ENCODE measurements at regions not wholly inside any gene's neighbourhood (a gene's known extent, or its start where the extent isn't known, plus 50 kb on each side); places are given as distances from the start of the nearest gene placed in this dataset.

DNA sequence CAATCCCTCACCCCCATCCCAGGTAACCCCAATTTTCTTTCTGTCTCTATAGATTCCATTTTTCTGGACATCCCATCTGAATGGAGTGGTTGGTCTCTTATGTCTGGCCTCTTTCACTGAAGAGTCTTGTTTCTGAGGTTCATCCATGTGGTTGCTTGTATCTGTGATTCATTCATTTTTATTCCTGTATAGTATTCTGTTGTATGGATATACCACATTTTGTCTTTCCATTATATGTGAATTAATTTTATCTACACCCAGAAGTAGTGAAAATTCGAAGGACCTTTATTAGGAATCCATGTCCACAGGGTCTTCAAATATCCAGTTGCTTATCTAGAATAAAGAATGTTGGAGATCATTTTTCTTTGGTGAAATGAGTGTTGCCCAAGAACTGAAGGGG, 207.6 kb upstream of the MSX2 start:
- ATAC-seq (replicated peaks) (no peak), DNase-seq (no peak)
- peaks cover 6 to 13% of the 10 kb centered on the region in 2 donors for H3K9me3 Mint-ChIP-seq
- no peak overlapping the region for H3K27ac Mint-ChIP-seq
- no peaks in the 10 kb centered on the region for H3K27me3 Mint-ChIP-seq
- H3K4me3 Mint-ChIP-seq: no peak overlapping the region
- H3K36me3 Mint-ChIP-seq (ENCODE audit: insufficient read depth): no peaks in the 10 kb centered on the region
- no peaks in the 10 kb centered on the region for H3K4me1 Mint-ChIP-seq (ENCODE audit: low read depth in 2 of 2)

- ATAC-seq (replicated peaks): no peak
Observed at GRCh38 chr5:174518512-174518911, 205.9 kb upstream of the MSX2 start.

GRCh38 chr5:174520420-174521396, 203.7 kb upstream of the MSX2 start:
- no peaks in the 10 kb centered on the region for H3K4me1 Mint-ChIP-seq (ENCODE audit: low read depth in 2 of 2)
- no peak overlapping the region for H3K4me3 Mint-ChIP-seq
- no peaks in the 10 kb centered on the region for H3K36me3 Mint-ChIP-seq (ENCODE audit: insufficient read depth)
- DNase-seq (no peak), ATAC-seq (replicated peaks) (no peak)
- H3K9me3 Mint-ChIP-seq: peaks cover 14 to 23% of the 10 kb centered on the region in 2 donors
- no peaks in the 10 kb centered on the region for H3K27me3 Mint-ChIP-seq
- no peak overlapping the region for H3K27ac Mint-ChIP-seq

More at GRCh38 chr5:174518512-174518911, 205.9 kb upstream of the MSX2 start:
- no peak for DNase-seq
- Mint-ChIP-seq H3K4me1 (ENCODE audit: low read depth in 2 of 2) (no peaks in the 10 kb centered on the region), H3K27ac (no peak overlapping the region), H3K9me3 (peaks cover 9 to 17% of the 10 kb centered on the region in 2 donors), H3K27me3 (no peaks in the 10 kb centered on the region), H3K4me3 (no peak overlapping the region), H3K36me3 (ENCODE audit: insufficient read depth) (no peaks in the 10 kb centered on the region)

DNA sequence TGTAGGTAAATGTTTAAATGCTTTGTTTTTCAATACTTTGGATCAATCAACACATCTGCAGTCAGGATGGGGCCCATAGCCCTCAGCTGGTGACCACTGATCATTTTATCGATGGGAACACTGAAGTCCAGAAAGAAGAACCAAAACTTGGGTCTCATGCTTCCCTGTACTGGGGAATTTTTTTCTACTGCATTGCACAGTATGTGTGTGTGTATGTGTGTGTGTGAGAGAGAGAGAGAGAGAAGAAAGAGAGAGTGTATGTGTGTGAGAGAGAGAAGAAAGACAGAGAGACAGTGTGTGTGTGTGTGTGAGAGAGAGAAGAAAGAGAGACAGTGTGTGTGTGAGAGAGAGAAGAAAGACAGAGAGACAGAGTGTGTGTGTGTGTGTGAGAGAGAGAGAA, 202.9 kb upstream of the MSX2 start:
- H3K36me3 Mint-ChIP-seq (ENCODE audit: insufficient read depth): no peaks in the 10 kb centered on the region
- no peaks in the 10 kb centered on the region for H3K27me3 Mint-ChIP-seq
- no peaks in the 10 kb centered on the region for H3K4me1 Mint-ChIP-seq (ENCODE audit: low read depth in 2 of 2)
- H3K4me3 Mint-ChIP-seq: no peak overlapping the region
- peaks cover 14 to 23% of the 10 kb centered on the region in 2 donors for H3K9me3 Mint-ChIP-seq
- no peak for ATAC-seq (replicated peaks)
- no peak for DNase-seq
- H3K27ac Mint-ChIP-seq: no peak overlapping the region

GRCh38 chr5:174522480-174523260, 201.7 kb upstream of the MSX2 start:
- Mint-ChIP-seq H3K27me3 (no peaks in the 10 kb centered on the region), H3K36me3 (ENCODE audit: insufficient read depth) (no peaks in the 10 kb centered on the region), H3K4me3 (no peak overlapping the region), H3K27ac (no peak overlapping the region), H3K4me1 (ENCODE audit: low read depth in 2 of 2) (no peaks in the 10 kb centered on the region), H3K9me3 (peaks cover 12 to 23% of the 10 kb centered on the region in 2 donors)
- DNase-seq (no peak), ATAC-seq (replicated peaks) (no peak)

GRCh38 chr5:174523311-174524071, 200.9 kb upstream of the MSX2 start:
- no peak for ATAC-seq (replicated peaks)
- Mint-ChIP-seq H3K9me3 (peaks cover 12 to 23% of the 10 kb centered on the region in 2 donors), H3K27ac (no peak overlapping the region), H3K4me3 (no peak overlapping the region), H3K36me3 (ENCODE audit: insufficient read depth) (no peaks in the 10 kb centered on the region), H3K4me1 (ENCODE audit: low read depth in 2 of 2) (no peaks in the 10 kb centered on the region), H3K27me3 (no peaks in the 10 kb centered on the region)
- DNase-seq: no peak

DNA sequence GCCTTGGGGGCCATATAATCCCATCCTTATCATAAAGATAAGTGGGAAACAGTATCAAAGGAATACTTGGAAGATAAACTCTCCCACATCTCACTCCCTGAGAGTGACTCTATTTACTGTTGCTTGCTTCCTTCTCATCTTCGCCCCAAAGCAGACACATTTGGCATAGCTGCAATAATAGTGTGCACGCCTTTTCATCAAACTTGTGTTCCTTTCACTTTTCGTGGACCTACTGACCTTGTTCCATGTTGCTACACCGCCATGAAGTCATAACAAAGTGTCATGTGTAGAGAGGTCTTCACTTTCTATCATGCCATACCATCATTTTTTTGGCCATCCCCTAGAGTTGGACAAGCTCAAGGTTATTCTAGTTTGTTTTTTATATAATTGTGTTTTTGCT, 200.0 kb upstream of the MSX2 start:
- Mint-ChIP-seq H3K36me3 (ENCODE audit: insufficient read depth) (no peaks in the 10 kb centered on the region), H3K4me3 (no peak overlapping the region), H3K27me3 (no peaks in the 10 kb centered on the region), H3K4me1 (ENCODE audit: low read depth in 2 of 2) (no peaks in the 10 kb centered on the region), H3K27ac (no peak overlapping the region), H3K9me3 (peaks cover 17 to 23% of the 10 kb centered on the region in 2 donors)
- DNase-seq (no peak), ATAC-seq (replicated peaks) (no peak)

GRCh38 chr5:174526177-174526576, 198.2 kb upstream of the MSX2 start:
- no peaks in the 10 kb centered on the region for H3K27me3 Mint-ChIP-seq
- no peaks in the 10 kb centered on the region for H3K4me1 Mint-ChIP-seq (ENCODE audit: low read depth in 2 of 2)

DNA sequence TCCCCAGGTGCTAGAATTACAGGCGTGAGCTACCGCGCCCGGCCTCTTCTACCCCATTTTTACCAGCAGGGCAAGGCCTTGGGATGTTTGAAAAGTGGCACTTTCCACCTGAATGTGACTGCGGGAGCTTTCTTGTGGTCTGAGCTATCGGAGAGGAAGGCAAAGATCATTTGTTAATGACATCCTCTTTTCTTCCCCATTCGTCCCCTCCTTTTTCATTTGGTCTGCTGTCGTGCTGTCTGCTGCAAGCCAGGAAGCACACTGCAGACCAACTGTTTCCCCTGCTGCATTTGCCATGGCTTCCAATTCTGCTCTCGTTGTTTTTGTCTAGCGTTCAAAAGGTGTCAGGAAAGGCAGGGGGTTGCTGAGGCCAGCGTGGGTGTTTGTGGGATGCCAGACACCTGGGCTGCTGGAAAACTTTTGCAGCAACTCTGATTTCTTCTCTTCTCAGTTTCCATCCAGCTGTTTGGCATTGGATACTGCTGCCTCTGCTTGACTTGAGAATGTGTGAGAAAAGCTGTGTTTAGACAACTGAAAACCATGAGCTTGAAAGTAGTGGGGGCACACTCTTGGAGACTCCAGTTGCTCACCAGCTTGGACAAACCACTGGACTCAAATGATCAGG, 196.4 kb upstream of the MSX2 start:
- Mint-ChIP-seq H3K9me3 (peaks cover 8 to 15% of the 10 kb centered on the region in 2 donors), H3K36me3 (ENCODE audit: insufficient read depth) (no peaks in the 10 kb centered on the region), H3K27ac (no peak overlapping the region), H3K4me1 (ENCODE audit: low read depth in 2 of 2) (no peaks in the 10 kb centered on the region), H3K27me3 (no peaks in the 10 kb centered on the region), H3K4me3 (no peak overlapping the region)
- no peak for DNase-seq
- no peak for ATAC-seq (replicated peaks)

More at GRCh38 chr5:174526177-174526576, 198.2 kb upstream of the MSX2 start:
- ATAC-seq (replicated peaks): no peak
- Mint-ChIP-seq H3K9me3 (peaks cover 16 to 23% of the 10 kb centered on the region in 2 donors), H3K36me3 (ENCODE audit: insufficient read depth) (no peaks in the 10 kb centered on the region), H3K27ac (no peak overlapping the region), H3K4me3 (no peak overlapping the region)
- DNase-seq: no peak

DNA sequence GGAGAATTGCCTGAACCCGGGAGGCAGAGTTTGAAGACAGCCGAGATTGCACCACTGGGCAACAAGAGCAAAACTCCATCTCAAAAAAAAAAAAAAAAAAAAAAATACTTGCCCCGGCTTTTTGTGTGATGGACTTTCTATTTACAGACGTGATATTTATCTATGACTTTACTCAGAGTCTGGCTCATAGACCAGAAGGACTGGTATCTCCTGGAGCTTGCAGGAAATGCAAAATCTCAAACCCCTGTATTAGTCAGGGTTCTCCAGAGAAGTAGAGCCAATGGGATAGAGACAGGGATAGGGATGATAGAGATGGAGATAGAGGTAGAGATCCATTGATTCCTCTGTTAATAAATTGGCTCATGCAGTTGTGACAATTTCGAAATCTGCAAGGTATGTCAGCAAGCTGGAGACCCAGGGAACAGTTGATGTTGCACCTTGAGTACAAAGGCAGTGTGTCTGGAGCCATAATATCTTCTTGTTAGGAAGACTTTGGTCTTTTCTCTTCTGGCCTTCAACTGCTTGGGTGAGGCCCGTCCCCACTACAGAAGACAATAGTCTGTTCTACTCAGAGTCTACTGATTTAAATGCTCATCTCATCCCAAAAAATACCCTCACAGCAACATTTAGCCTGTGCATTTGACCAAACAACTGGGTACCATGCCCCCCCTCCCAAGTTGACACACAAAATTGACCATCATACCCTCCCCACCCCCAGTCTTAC, 195.4 kb upstream of the MSX2 start:
- Mint-ChIP-seq H3K36me3 (ENCODE audit: insufficient read depth) (no peaks in the 10 kb centered on the region), H3K9me3 (peaks cover 8 to 12% of the 10 kb centered on the region in 2 donors), H3K27ac (no peak overlapping the region), H3K27me3 (no peaks in the 10 kb centered on the region), H3K4me1 (ENCODE audit: low read depth in 2 of 2) (no peaks in the 10 kb centered on the region), H3K4me3 (no peak overlapping the region)
- DNase-seq (no peak), ATAC-seq (replicated peaks) (no peak)

DNA sequence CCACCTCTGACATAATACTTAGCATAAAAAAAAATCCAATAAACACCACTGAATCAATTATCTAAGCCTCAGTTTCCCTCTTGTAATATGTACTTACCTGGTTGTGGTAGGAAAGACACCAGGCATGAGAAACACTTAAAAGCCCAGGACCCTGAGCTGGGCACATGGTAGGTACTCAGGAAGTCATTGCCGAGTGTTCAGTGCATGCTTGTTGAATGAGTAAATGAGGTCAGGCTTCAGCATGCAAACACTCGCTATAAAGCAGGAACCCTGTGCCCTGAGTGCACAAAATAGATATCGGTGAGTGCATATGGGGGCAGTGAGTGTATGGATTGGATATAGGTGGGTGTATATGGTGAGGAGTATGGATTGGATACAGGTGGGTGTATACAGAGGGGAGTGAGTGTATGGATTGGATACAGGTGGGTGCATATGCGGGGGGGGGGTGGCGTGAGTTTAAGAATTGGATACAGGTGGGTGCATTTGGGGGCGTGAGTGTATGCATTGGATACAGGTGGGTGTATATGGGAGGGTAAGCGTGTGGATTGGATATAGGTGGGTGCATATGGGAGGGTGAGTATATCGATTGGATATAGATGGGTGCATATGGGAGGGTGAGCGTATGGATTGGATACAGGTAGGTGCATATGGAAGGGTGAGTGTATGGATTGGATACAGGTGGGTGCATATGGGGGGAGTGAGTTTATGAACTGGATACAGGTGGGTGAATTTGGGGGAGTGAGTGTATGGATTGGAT, 194.3 kb upstream of the MSX2 start:
- no peaks in the 10 kb centered on the region for H3K4me1 Mint-ChIP-seq (ENCODE audit: low read depth in 2 of 2)
- H3K36me3 Mint-ChIP-seq (ENCODE audit: insufficient read depth): no peaks in the 10 kb centered on the region
- ATAC-seq (replicated peaks): no peak

DNA sequence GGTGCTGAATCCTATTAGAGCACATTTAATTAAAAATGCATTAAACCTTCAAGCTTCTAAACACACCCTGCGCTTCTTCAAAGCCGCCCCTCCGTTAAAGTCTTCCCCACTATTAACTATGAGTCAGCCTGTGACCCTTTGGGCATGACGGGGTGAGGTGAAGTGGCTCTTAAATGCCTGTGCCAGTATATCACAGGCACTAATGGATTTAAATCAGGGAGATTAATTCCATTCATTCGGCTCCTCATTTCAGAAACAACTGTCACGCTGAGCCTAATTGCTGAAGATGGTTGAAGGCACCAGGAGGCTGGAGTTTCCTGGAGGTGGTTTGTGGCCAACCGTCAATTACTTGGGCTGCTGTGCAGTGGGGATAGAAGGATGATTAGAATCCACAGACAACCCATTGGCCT, 192.6 kb upstream of the MSX2 start:
- Mint-ChIP-seq H3K4me1 (ENCODE audit: low read depth in 2 of 2) (no peaks in the 10 kb centered on the region), H3K4me3 (no peak overlapping the region), H3K9me3 (peaks cover 0 to 10% of the 10 kb centered on the region in 2 donors), H3K36me3 (ENCODE audit: insufficient read depth) (no peaks in the 10 kb centered on the region), H3K27me3 (no peaks in the 10 kb centered on the region), H3K27ac (no peak overlapping the region)
- DNase-seq (no peak), ATAC-seq (replicated peaks) (no peak)

More for the DNA sequence above, 194.3 kb upstream of the MSX2 start:
- Mint-ChIP-seq H3K4me3 (no peak overlapping the region), H3K27ac (no peak overlapping the region), H3K9me3 (peaks cover 4 to 8% of the 10 kb centered on the region in 2 donors), H3K27me3 (no peaks in the 10 kb centered on the region)
- no peak for DNase-seq
